ENCODE measurements at regions not wholly inside any gene's neighbourhood (a gene's known extent, or its start where the extent isn't known, plus 50 kb on each side); places are given as distances from the start of the nearest gene placed in this dataset.

DNA sequence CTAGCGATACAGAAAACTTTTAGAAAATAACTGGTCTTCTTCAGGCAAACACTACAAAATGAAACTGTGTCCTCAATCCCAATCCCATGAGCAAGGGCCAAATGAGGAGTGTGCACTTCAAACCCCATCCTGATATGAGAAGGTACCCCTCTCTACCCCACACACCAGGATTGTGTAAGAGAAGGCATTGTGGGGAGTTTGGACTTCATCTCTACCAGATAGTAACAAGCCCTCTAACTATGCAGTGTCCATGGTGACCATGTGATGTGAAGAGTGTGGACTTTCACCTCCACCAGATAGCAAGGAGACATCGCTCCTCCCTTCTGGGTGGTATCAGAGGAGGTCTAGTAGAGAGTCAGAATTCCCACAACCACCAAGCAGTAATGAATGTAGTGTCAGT lies 769.3 kb downstream of the MECOM start:
- Mint-ChIP-seq H3K27me3 (ENCODE audit: low read depth) (no peaks in the 10 kb centered on the region), H3K4me3 (no peak overlapping the region), H3K27ac (no peak overlapping the region), H3K36me3 (ENCODE audit: low read depth) (no peaks in the 10 kb centered on the region), H3K9me3 (no peaks in the 10 kb centered on the region), H3K4me1 (ENCODE audit: low read depth) (no peaks in the 10 kb centered on the region)

DNA sequence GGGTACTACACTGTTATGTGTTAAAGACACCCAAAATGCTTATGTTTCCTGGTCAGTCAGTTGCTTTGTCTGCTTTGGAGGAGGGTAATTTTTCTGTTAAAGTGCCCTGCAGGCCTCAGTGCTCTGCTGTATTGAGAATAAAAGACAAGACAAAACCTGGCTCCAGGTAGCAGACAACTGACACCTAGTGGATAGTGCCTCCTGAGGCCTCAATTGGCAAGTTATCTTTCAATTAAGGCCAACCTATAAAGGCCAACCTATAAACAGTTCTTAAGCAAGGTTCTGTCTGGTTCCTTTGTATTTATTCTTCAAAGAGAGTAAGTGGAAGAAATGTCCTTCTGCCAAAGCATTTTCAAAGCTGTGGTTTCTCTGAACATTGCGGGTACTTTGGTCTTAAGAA lies 773.8 kb downstream of the MECOM start:
- H3K9me3 Mint-ChIP-seq: no peaks in the 10 kb centered on the region
- H3K27me3 Mint-ChIP-seq (ENCODE audit: low read depth): no peaks in the 10 kb centered on the region
- no peak overlapping the region for H3K4me3 Mint-ChIP-seq
- H3K36me3 Mint-ChIP-seq (ENCODE audit: low read depth): no peaks in the 10 kb centered on the region
- H3K4me1 Mint-ChIP-seq (ENCODE audit: low read depth): no peaks in the 10 kb centered on the region
- H3K27ac Mint-ChIP-seq: no peak overlapping the region

DNA sequence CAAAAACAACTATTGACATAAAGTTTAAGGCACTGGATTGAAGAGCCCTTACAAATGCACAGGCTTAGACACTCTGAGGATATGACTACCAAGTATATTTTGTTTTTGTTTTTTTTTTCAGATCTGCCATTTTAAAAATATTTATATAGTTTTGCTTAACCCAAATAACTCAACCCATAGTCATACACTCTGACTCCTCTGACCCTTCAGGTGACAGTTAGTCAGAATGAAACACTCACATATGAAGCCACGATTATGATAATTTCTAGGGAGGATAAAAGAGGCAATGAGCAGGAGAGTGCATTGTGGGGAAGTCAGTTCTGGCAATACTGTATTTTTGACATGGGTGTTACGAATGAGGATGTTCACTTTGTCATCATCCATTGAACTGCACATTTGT lies 774.7 kb downstream of the MECOM start:
- Mint-ChIP-seq H3K27ac (no peak overlapping the region), H3K36me3 (ENCODE audit: low read depth) (no peaks in the 10 kb centered on the region), H3K27me3 (ENCODE audit: low read depth) (no peaks in the 10 kb centered on the region), H3K4me1 (ENCODE audit: low read depth) (no peaks in the 10 kb centered on the region), H3K9me3 (no peaks in the 10 kb centered on the region), H3K4me3 (no peak overlapping the region)

DNA sequence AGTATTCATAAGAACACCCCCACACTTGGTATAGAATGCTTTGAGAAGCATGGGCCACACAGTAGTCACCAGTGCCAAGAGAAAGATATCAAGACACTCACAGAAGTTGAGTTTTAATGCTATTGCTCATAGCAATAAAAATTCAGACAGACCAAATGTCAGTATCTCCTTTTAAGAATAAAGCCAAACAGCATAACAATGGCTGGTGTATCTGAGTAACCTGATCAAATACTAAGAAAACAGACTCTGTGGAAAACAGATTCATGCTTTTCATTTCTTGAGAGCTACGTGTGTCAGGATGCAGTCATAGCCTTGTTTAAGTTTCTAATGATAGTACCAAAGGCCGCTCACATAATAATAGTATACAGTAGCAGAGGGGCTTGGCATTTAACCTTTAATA lies 778.5 kb downstream of the MECOM start:
- Mint-ChIP-seq H3K4me1 (ENCODE audit: low read depth) (no peaks in the 10 kb centered on the region), H3K4me3 (no peak overlapping the region), H3K27me3 (ENCODE audit: low read depth) (no peaks in the 10 kb centered on the region), H3K27ac (no peak overlapping the region), H3K9me3 (no peaks in the 10 kb centered on the region), H3K36me3 (ENCODE audit: low read depth) (no peaks in the 10 kb centered on the region)

DNA sequence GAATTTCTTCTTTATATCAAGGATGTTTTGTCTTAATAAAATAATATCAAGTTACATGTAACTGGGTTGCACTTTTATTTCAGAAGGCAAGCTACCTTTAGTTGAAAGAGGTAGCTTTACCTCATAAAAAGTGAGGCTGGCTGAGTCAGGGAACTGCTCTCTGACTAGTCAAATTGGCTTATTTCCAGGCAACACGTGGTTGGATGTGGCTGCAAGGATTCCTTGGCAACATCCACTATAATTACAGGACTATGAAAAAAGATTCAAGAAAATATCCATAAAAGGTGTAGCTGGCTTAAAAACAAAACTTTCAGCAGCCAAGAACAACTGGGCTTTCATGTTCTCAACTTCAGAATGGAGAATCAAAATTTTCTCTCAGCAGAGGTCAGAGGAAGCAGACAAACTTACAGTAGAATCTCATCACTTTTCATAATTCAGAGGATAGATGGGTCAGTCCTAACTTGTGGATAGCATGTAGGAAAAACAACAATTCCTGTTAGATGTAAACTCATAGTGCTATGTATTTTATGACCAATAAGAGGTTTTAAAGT lies 779.1 kb downstream of the MECOM start:
- Mint-ChIP-seq H3K36me3 (ENCODE audit: low read depth) (no peaks in the 10 kb centered on the region), H3K27me3 (ENCODE audit: low read depth) (no peaks in the 10 kb centered on the region), H3K9me3 (no peaks in the 10 kb centered on the region), H3K4me1 (ENCODE audit: low read depth) (no peaks in the 10 kb centered on the region), H3K27ac (no peak overlapping the region), H3K4me3 (no peak overlapping the region)

DNA sequence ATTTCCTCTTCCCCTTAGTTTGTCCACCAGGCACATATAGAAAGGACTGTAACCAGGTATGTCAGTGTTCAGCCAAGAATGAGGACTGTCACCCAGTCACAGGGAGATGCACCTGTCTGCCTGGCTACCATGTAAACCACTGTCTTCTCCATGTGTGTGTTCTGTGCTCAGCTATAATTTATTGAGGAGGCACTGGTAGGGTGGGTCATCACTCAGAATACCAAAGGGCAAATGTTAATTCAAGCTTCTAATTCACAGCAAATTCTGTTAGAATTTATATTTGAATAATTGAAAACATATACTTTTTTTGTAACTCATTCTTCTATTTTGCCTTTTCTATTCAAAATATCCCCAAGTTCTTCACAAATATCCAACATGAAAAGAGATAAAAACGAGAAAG lies 780.4 kb downstream of the MECOM start:
- H3K27me3 Mint-ChIP-seq (ENCODE audit: low read depth): no peaks in the 10 kb centered on the region
- H3K4me3 Mint-ChIP-seq: no peak overlapping the region
- H3K36me3 Mint-ChIP-seq (ENCODE audit: low read depth): no peaks in the 10 kb centered on the region
- H3K27ac Mint-ChIP-seq: no peak overlapping the region
- H3K9me3 Mint-ChIP-seq: no peaks in the 10 kb centered on the region
- H3K4me1 Mint-ChIP-seq (ENCODE audit: low read depth): no peaks in the 10 kb centered on the region

DNA sequence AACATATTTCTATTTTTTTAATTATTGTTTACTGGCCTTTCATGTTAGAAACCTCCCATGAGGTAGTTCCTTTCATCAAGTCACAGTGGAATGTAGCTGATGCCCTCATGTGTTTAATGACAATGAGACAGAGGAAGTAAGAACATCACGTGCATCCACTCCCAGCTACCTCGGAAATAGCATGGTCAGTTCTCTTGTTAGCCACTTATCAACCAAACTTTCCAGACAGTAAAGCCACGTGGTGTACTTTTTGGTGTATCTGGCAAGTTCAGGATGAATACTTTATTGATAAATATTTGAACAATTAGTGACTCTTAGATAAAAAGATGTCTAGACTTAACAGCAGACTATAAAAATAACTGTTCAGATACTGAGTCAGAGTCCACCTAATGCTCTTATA lies 781.7 kb downstream of the MECOM start:
- no peaks in the 10 kb centered on the region for H3K36me3 Mint-ChIP-seq (ENCODE audit: low read depth)
- no peak overlapping the region for H3K27ac Mint-ChIP-seq
- H3K4me3 Mint-ChIP-seq: no peak overlapping the region
- H3K4me1 Mint-ChIP-seq (ENCODE audit: low read depth): no peaks in the 10 kb centered on the region
- H3K27me3 Mint-ChIP-seq (ENCODE audit: low read depth): no peaks in the 10 kb centered on the region
- no peaks in the 10 kb centered on the region for H3K9me3 Mint-ChIP-seq

DNA sequence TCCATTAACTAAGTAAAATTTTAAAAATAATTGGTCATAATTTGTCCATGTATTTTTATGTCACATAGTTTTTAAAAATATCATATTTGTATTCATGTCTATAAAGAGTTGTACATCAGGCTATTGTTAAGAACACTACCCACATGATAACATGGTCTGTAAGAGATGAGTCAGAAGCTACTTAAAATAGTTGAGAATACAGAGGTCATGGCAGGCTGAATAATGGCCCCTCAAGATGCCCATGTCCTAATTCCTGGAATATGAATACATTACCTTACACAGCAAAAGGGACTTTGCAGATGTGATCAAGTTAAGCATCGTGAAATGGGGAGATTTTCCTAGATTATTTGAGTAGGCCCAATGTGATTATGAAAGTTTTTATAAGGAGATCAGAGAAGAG lies 782.9 kb upstream of the GOLIM4 start:
- no peaks in the 10 kb centered on the region for H3K36me3 Mint-ChIP-seq (ENCODE audit: low read depth)
- H3K4me1 Mint-ChIP-seq (ENCODE audit: low read depth): peaks cover 2% of the 10 kb centered on the region
- H3K27ac Mint-ChIP-seq: no peak overlapping the region
- H3K4me3 Mint-ChIP-seq: no peak overlapping the region
- no peaks in the 10 kb centered on the region for H3K27me3 Mint-ChIP-seq (ENCODE audit: low read depth)
- H3K9me3 Mint-ChIP-seq: no peaks in the 10 kb centered on the region

DNA sequence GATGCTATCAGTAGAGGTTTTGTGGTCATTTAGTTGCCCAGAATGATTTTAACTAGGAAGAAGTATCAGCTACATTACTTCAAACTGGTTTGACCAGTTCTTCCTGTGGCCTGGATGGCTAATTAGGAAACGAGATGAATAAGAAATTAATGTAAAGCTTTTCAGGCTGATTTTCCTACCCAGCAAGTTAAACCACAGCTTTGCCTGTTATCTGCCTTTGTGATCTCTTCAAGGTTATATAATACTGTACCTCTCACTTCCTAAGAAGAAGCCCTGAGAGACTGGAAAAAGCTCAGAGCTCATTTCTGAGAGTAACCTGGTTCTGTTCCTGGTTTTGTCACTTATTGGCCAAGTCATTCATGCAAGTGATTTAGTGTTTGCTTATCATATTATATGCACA lies 782.2 kb upstream of the GOLIM4 start:
- Mint-ChIP-seq H3K4me3 (no peak overlapping the region), H3K27me3 (ENCODE audit: low read depth) (no peaks in the 10 kb centered on the region), H3K27ac (no peak overlapping the region), H3K4me1 (ENCODE audit: low read depth) (peaks cover 2% of the 10 kb centered on the region), H3K9me3 (no peaks in the 10 kb centered on the region), H3K36me3 (ENCODE audit: low read depth) (no peaks in the 10 kb centered on the region)

DNA sequence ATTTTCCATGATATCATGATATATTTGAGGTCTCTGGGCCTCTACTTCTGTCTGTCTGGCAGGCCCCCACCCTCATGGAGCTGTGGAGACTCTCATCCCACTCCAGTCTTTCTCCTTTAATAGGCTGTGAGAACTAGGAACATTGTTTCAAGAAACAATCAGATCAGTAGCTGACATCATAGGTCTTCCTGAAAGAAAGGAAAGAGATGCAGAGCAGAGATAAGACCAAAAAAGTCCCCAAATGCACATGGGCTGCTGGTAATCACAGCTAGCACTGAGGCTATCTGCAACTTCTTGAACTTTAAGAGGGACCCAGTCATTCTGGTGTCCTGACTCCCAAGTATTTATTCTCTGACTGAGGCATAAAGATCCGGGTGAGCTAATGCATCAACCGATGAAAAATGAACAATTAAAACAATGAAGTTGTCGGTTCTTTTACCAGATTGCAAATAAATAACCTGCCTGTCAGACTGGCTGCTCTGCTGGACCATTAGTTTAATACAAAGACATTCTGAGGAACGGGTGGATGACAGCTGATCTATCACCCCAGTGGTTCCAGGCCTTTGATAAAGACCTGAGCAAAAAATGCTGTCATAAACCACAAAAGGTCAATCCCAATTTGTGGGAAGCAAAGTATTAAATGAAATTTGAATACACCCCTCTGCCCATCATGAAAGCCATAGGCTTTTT lies 780.8 kb upstream of the GOLIM4 start:
- no peak overlapping the region for H3K27ac Mint-ChIP-seq
- H3K4me1 Mint-ChIP-seq (ENCODE audit: low read depth): peaks cover 2% of the 10 kb centered on the region
- no peaks in the 10 kb centered on the region for H3K9me3 Mint-ChIP-seq
- no peaks in the 10 kb centered on the region for H3K27me3 Mint-ChIP-seq (ENCODE audit: low read depth)
- no peaks in the 10 kb centered on the region for H3K36me3 Mint-ChIP-seq (ENCODE audit: low read depth)
- no peak overlapping the region for H3K4me3 Mint-ChIP-seq

DNA sequence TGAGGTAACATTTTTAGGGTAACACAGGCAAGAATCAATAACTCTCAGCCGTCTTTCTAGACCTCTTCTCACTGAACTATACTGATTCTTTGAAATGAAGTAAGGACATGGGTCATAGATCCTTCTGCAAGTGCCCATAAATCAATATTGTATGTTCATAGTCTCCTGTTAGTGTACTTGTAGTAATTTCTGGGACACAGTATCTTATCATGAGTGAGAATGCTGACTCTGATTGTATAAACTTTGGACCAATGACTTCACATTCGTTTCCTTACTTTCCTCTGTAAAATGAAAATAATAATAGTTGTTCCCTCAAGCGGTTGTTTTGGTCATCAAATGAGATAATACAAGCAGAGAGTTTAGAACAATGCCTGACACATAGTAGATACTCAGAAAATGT lies 777.1 kb upstream of the GOLIM4 start:
- H3K27me3 Mint-ChIP-seq (ENCODE audit: low read depth): no peaks in the 10 kb centered on the region
- H3K27ac Mint-ChIP-seq: no peak overlapping the region
- H3K4me1 Mint-ChIP-seq (ENCODE audit: low read depth): peaks cover 2% of the 10 kb centered on the region
- H3K36me3 Mint-ChIP-seq (ENCODE audit: low read depth): no peaks in the 10 kb centered on the region
- no peak overlapping the region for H3K4me3 Mint-ChIP-seq
- H3K9me3 Mint-ChIP-seq: no peaks in the 10 kb centered on the region

DNA sequence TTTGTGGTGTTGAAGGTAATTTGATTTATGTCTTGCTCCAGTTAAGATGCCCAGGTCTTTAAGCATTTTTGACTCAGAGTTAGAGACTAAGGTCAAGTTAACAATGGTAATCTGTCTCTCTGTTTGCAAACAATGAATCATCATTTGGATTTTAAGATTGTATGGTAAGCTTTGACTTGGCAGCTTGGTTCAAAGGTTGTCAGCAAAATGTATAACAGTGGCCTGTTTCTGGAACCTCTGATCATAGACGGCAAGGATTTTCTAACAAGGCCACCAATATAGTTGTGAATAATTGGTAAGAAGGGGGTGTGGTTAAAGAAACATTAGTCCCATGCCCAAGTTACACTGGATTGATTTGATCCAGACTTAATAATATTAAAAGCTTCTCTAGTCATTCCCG lies 775.2 kb upstream of the GOLIM4 start:
- Mint-ChIP-seq H3K36me3 (ENCODE audit: low read depth) (no peaks in the 10 kb centered on the region), H3K4me1 (ENCODE audit: low read depth) (no peaks in the 10 kb centered on the region), H3K4me3 (no peak overlapping the region), H3K27ac (no peak overlapping the region), H3K27me3 (ENCODE audit: low read depth) (no peaks in the 10 kb centered on the region), H3K9me3 (no peaks in the 10 kb centered on the region)

DNA sequence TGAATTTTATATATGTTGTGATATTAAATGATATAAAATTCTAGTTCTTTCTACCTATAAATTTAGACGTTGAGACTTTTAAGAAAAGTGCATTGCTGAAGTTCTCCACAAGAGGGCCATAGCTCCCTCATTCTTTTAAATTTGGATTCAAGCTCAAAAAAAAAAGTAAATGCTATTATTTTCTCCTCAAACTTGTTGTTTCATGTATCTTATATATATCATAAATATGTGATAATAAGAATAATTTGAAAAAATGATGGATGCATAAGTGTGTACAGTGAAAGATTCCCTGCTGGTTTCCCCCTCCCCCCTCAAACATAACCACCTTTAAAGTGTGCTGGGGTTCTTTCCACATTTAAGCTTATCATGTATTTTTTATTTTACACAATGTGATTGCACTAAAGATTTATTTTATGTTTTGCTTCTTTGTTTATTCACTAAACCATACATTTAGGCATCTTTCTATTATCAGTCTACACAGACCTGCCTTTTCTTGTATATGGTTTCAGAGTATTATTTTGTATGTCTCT lies 769.4 kb upstream of the GOLIM4 start:
- H3K4me1 Mint-ChIP-seq (ENCODE audit: low read depth): no peaks in the 10 kb centered on the region
- H3K27me3 Mint-ChIP-seq (ENCODE audit: low read depth): no peaks in the 10 kb centered on the region
- no peak overlapping the region for H3K4me3 Mint-ChIP-seq
- H3K36me3 Mint-ChIP-seq (ENCODE audit: low read depth): no peaks in the 10 kb centered on the region
- no peaks in the 10 kb centered on the region for H3K9me3 Mint-ChIP-seq
- H3K27ac Mint-ChIP-seq: no peak overlapping the region

DNA sequence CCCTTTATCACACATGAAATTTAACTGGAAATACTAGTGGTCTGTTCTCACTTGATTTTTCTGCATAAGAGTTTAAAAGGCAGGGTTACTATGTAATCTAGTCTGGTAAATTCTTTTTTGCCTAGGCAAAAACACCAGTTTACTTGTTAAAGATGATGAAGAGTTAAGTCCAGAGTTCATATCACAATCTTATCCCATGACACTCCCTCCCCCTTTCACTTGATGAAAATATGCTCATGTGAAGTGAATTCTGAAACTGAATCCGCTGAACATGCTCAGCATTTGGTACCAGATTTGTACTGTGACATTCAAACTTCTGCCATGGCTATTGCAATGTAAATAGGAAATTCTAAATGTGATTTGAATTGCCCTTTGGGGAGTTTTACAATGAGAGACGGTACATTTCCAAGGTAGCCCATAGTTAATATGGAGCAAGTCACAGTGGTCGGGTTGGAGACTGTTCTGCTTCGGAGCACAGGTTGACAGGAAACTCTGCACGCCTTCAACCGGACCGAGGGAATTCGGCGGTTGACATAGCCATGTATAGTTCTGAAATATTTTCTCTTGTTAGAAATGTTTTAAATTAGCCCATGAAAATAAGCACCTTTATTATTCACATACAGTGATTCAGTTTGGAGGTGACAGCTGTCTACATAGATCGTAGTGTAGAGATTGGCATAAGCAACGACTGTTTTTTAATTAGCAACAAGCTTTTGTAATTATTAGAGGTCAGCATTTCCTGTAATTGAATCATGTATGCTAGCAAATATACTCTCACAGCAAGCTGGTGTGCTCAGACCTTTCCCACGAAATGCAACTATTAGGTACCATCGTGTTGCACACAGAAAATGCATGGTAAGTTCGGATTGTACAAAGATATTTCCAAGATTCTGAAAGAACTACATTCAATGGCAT lies 768.6 kb upstream of the GOLIM4 start:
- H3K4me1 Mint-ChIP-seq (ENCODE audit: low read depth): no peaks in the 10 kb centered on the region
- no peak overlapping the region for H3K4me3 Mint-ChIP-seq
- H3K27me3 Mint-ChIP-seq (ENCODE audit: low read depth): no peaks in the 10 kb centered on the region
- H3K27ac Mint-ChIP-seq: no peak overlapping the region
- H3K36me3 Mint-ChIP-seq (ENCODE audit: low read depth): no peaks in the 10 kb centered on the region
- H3K9me3 Mint-ChIP-seq: no peaks in the 10 kb centered on the region

DNA sequence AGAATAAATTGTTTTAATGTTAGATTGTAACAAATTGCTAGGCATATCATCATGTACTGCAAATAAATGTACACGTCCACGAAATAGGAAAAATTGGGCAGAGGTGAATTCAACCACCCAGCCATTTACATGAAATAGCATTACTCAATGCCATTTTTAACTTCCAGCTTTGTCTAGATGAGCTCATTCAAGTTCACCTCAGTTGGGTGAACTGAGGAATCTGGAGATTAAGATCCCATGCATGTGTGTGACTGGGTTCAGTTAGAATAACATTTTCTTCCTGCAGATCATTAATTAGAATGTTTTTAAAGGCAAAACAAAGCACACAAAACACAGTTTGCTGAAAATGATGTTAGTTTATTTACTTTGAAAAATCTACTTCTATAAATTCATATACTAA lies 767.8 kb upstream of the GOLIM4 start:
- Mint-ChIP-seq H3K4me1 (ENCODE audit: low read depth) (no peaks in the 10 kb centered on the region), H3K36me3 (ENCODE audit: low read depth) (no peaks in the 10 kb centered on the region), H3K27me3 (ENCODE audit: low read depth) (no peaks in the 10 kb centered on the region), H3K27ac (no peak overlapping the region), H3K4me3 (no peak overlapping the region), H3K9me3 (no peaks in the 10 kb centered on the region)

Measured in T-helper 1 cell treated with Interleukin-12 subunit alpha and Interleukin-12 subunit beta and Interleukin-4 antibody, amounts not matched to agents 30 μg/mL and 1 μg/mL, for 36 hours (primary cell).